ENCODE measurements at regions not wholly inside any gene's neighbourhood (a gene's known extent, or its start where the extent isn't known, plus 50 kb on each side); places are given as distances from the start of the nearest gene placed in this dataset.
A peak's percentile ranks its signal among the peaks of the same experiment; 100 is the strongest.

GRCh38 chr7:54810401-54810800 lies 51.4 kb upstream of the SEC61G start:
- DNase-seq (ENCODE audit: low spot score), result no peak

- DNase-seq (ENCODE audit: low spot score), result no peak
These were observed 52.2 kb upstream of the SEC61G start for GRCh38 chr7:54811041-54811845.

- DNase-seq (ENCODE audit: low spot score), result no peak
These were observed 52.8 kb upstream of the SEC61G start for GRCh38 chr7:54811846-54812254.

- DNase-seq (ENCODE audit: low spot score), result no peak
These were observed 53.8 kb upstream of the SEC61G start for GRCh38 chr7:54812756-54813322.

GRCh38 chr7:54813398-54813797 lies 54.4 kb upstream of the SEC61G start:
- DNase-seq (ENCODE audit: low spot score), result no peak

GRCh38 chr7:54814401-54814800 lies 55.4 kb upstream of the SEC61G start:
- no peak for DNase-seq (ENCODE audit: low spot score)

- DNase-seq (ENCODE audit: low spot score), result no peak
These were observed 58.1 kb upstream of the SEC61G start for GRCh38 chr7:54817152-54817551.

- DNase-seq (ENCODE audit: low spot score), result no peak
These were observed 64.8 kb upstream of the SEC61G start for GRCh38 chr7:54823776-54824175.

- no peak for DNase-seq (ENCODE audit: low spot score)
These were observed 65.6 kb upstream of the SEC61G start for GRCh38 chr7:54824655-54825054.

GRCh38 chr7:54825368-54825767 lies 66.4 kb upstream of the SEC61G start:
- DNase-seq (ENCODE audit: low spot score), result no peak

- no peak for DNase-seq (ENCODE audit: low spot score)
These were observed 68.7 kb upstream of the SEC61G start for GRCh38 chr7:54827734-54828133.

GRCh38 chr7:54831046-54831643 lies 72.1 kb upstream of the SEC61G start:
- DNase-seq (ENCODE audit: low spot score), result no peak

- DNase-seq (ENCODE audit: low spot score), result no peak
These were observed 72.7 kb upstream of the SEC61G start for GRCh38 chr7:54831644-54832095.

GRCh38 chr7:54833001-54833467 lies 74.0 kb upstream of the SEC61G start:
- DNase-seq (ENCODE audit: low spot score), result no peak

GRCh38 chr7:54837168-54837567 lies 78.2 kb upstream of the SEC61G start:
- no peak for DNase-seq (ENCODE audit: low spot score)

- no peak for DNase-seq (ENCODE audit: low spot score)
These were observed 78.8 kb upstream of the SEC61G start for GRCh38 chr7:54837761-54838160.

GRCh38 chr7:54838175-54838910 lies 79.3 kb upstream of the SEC61G start:
- DNase-seq (ENCODE audit: low spot score), result no peak

- DNase-seq (ENCODE audit: low spot score), result peak; percentile 55
These were observed 80.7 kb upstream of the SEC61G start for GRCh38 chr7:54839575-54840213.

- DNase-seq (ENCODE audit: low spot score), result no peak
These were observed 83.0 kb upstream of the SEC61G start for GRCh38 chr7:54841772-54842697.

GRCh38 chr7:54843841-54844355 lies 84.9 kb upstream of the SEC61G start:
- DNase-seq (ENCODE audit: low spot score), result no peak

GRCh38 chr7:54846273-54846672 lies 87.3 kb upstream of the SEC61G start:
- DNase-seq (ENCODE audit: low spot score), result no peak

Measured in D341Med (cell line).